ENCODE measurements at regions not wholly inside any gene's neighbourhood (a gene's known extent, or its start where the extent isn't known, plus 50 kb on each side); places are given as distances from the start of the nearest gene placed in this dataset.
"Not testable (repeated sequence)": the region's sequence is repeated elsewhere in the genome, so short reads cannot be mapped to it uniquely, and the experiment has no call there.

DNA sequence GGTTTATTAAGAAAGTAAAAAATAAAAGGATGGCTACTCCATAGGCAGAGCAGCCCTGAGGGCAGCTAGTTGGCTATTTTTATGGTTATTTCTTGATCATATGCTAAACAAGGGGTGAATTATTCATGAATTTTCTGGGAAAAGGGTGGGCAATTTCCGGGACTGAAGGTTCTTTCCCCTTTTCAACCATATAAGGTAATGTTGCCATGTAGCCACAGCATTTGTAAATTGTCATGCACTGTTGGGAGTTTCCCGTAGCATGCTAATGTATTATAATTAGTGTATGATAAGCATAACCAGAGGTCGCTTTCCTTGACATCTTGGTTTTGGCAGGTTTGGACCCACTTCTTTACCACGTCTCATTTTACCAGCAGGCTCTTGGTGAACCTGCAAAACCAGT lies 610.4 kb upstream of the B3GAT1 start:
- TF ChIP-seq, protein P1, sequence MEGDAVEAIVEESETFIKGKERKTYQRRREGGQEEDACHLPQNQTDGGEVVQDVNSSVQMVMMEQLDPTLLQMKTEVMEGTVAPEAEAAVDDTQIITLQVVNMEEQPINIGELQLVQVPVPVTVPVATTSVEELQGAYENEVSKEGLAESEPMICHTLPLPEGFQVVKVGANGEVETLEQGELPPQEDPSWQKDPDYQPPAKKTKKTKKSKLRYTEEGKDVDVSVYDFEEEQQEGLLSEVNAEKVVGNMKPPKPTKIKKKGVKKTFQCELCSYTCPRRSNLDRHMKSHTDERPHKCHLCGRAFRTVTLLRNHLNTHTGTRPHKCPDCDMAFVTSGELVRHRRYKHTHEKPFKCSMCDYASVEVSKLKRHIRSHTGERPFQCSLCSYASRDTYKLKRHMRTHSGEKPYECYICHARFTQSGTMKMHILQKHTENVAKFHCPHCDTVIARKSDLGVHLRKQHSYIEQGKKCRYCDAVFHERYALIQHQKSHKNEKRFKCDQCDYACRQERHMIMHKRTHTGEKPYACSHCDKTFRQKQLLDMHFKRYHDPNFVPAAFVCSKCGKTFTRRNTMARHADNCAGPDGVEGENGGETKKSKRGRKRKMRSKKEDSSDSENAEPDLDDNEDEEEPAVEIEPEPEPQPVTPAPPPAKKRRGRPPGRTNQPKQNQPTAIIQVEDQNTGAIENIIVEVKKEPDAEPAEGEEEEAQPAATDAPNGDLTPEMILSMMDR (IDR thresholded peaks at IDR 0.05; ENCODE audit: control extremely low read depth, extremely low read depth, low read depth, missing control alignments), result no peak
- ChIA-PET CTCF (no interaction called here), POLR2A (no interaction called here)
- DNase-seq (ENCODE audit: extremely low spot score), result no peak

DNA sequence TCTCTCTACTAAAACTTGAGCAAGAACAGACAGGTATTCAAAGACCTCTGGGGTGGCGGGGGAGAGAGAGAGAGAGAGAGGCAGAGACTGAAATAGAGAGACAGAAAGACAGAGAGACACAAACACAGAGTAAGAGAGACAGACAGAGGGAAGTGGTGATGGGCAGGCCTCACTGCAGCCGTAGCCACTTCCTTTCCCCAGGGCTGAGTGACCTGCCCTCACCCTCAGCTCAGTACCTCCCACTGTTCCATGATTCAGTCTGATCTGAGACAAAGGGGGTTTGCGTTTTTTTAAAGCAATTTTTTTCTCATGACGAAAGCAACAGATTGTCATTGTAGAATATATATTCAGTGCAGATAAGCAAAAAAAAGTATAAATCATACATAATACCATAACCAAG lies 607.9 kb upstream of the B3GAT1 start:
- DNase-seq (ENCODE audit: extremely low spot score), result no peak
- ChIA-PET POLR2A (no interaction called here), CTCF (no interaction called here)
- TF ChIP-seq, protein P1 (IDR thresholded peaks at IDR 0.05; ENCODE audit: control extremely low read depth, extremely low read depth, low read depth, missing control alignments), result no peak

DNA sequence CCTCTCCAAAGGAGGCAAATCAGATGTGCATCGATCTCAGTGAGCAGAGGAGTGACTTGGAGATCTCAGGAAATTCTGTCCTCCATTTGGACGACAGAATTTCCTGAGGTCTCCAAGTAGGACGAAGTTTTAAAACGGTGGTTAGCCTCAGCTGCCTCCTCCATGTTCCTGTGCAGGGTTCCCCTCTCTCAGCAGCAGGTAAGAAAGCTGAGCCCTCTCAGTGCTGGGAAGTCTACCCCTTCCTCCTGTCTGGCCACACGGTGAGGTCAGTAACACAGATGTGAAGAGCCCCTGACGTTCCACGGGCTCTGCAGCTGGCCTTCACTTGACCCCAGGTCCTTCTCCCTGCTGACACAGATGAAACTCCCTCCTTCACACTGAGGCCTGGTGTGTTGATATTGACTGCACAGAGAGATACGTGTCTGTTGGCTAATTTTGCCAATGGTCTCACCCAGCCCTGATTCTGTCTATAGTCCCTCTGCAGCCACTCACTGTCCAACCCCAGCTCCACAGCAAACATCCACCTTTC lies 607.4 kb upstream of the B3GAT1 start:
- POLR2A ChIA-PET, result no interaction called here
- TF ChIP-seq, protein P1 (IDR thresholded peaks at IDR 0.05; ENCODE audit: control extremely low read depth, extremely low read depth, low read depth, missing control alignments), result no peak
- CTCF ChIA-PET, result no interaction called here
- DNase-seq (ENCODE audit: extremely low spot score), result no peak

DNA sequence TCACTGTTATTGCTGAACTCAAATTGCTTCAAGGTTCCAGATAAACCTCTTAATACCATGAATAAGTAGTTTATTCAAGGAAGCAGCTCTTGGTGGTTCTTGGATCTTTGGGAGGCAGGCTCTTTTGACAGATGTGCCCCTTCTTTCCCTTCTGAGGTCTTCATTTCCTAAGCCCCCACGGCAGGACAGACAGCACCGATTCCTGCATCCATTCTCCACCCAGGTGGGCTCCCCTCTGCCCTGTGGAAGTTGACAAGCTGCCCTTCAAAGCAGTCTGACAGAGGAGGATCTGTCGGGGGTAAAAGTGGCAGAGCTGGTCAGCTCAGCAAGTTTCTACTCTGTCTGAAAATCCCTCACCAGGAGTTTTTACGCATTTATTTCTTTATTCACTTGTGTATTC lies 605.3 kb upstream of the B3GAT1 start:
- ChIA-PET POLR2A (no interaction called here), CTCF (interaction anchor here (1.5 kb wide), 1 partner anchor 9 kb away, joined by 3 read pairs; no protein-coding TSS in a partner anchor)
- TF ChIP-seq, protein P1 (IDR thresholded peaks at IDR 0.05; ENCODE audit: control extremely low read depth, extremely low read depth, low read depth, missing control alignments), result no peak
- DNase-seq (ENCODE audit: extremely low spot score), result no peak

DNA sequence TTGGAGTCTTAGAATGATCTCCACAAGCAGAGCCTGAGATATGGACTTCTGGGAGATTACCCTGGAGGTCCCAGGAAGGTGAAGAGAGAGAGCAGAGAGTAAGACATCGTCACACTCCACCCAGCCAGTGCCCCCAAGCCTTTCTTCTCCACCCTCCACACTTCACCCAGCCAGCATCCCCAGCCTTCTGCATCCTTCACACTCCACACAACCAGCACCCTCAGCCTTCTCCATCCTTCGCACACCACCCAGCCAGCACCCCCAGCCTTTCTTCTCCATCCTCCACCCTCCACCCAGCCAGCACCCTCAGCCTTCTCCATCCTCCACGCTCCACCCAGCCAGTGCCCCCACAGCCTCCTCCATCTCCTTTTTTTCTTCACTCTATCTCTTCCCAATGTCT lies 603.9 kb upstream of the B3GAT1 start:
- no peak for DNase-seq (ENCODE audit: extremely low spot score)
- TF ChIP-seq, protein P1 (IDR thresholded peaks at IDR 0.05; ENCODE audit: control extremely low read depth, extremely low read depth, low read depth, missing control alignments), result no peak
- ChIA-PET CTCF (no interaction called here), POLR2A (no interaction called here)

DNA sequence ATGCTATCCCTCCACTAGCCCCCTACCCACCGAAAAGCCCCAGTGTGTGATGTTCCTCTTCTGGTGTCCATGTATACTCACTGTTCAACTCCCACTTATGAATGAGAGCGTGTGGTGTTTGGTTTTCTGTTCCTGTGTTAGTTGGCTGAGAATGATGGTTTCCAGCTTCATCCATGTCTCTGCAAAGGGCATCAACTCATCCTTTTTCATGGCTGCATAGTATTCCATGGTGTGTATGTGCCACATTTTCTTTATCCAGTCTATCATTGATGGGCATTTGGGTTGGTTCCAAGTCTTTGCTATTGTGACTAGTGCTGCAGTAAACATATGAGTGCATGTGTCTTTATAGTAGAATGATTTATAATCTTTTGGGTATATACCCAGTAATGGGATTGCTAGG lies 599.3 kb upstream of the B3GAT1 start:
- CTCF ChIA-PET; POLR2A ChIA-PET; DNase-seq (ENCODE audit: extremely low spot score): not testable (repeated sequence)

DNA sequence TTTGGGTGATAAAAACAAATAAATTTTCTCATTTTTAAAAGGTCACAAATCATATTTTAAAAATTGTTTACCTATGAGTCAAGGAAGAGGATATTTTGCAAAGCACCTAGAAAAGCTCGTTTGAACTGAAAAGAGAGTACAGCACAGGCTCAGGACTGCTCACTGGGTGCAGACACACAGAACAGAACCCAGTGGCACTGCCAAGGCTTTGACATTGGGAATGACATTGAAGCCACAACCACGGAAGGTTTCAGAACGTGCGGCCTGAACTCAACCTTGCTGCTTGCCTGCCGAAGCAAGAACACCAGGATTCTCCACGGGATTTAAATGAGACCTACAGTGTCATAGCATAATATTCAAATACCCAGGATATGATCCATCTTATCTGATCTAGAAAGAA lies 597.1 kb upstream of the B3GAT1 start:
- no peak for DNase-seq (ENCODE audit: extremely low spot score)
- POLR2A ChIA-PET, result no interaction called here
- CTCF ChIA-PET, result interaction anchor here (0.8 kb wide), 1 partner anchor 9 kb away, joined by 3 read pairs; no protein-coding TSS in a partner anchor
- TF ChIP-seq, protein P1 (IDR thresholded peaks at IDR 0.05; ENCODE audit: control extremely low read depth, extremely low read depth, low read depth, missing control alignments), result no peak

All from GM10248 (cell line).